ENCODE measurements at regions not wholly inside any gene's neighbourhood (a gene's known extent, or its start where the extent isn't known, plus 50 kb on each side); places are given as distances from the start of the nearest gene placed in this dataset.
"Not testable (repeated sequence)": the region's sequence is repeated elsewhere in the genome, so short reads cannot be mapped to it uniquely, and the experiment has no call there.

- no peak overlapping the region for H3K4me3 ChIP-seq
- H3K27ac ChIP-seq = no peak overlapping the region
- H3K9me3 ChIP-seq = peaks cover 0 to 31% (median 12%) of the 10 kb centered on the region in 3 donors
- WGBS, 2 donors = 43 to 78% methylated on average over 2 of the region's 5 CpGs
- intact Hi-C loops (cut with DNase I) = no loop called here
- peaks cover 0 to 5% (median 0%) of the 10 kb centered on the region in 3 donors for H3K4me1 ChIP-seq
- TF ChIP-seq CTCF (IDR thresholded peaks at IDR 0.05) = no peak
- no peak for TF ChIP-seq POLR2A (IDR thresholded peaks at IDR 0.05)
- peaks cover 0 to 22% (median 0%) of the 10 kb centered on the region in 4 donors for H3K27me3 ChIP-seq
- H3K36me3 ChIP-seq = no peaks in the 10 kb centered on the region
- DNase-seq = no peak
These were observed 253.3 kb downstream of the ERMARD start for GRCh38 chr6:170004585-170005210.

GRCh38 chr6:170003451-170004160 lies 252.2 kb downstream of the ERMARD start:
- 20 to 27% methylated on average over 1 of the region's 1 CpG for WGBS, 2 donors
- Histone ChIP-seq H3K4me1 (peaks cover 0 to 5% (median 0%) of the 10 kb centered on the region in 3 donors), H3K36me3 (no peaks in the 10 kb centered on the region), H3K27me3 (peaks cover 0 to 18% (median 0%) of the 10 kb centered on the region in 4 donors), H3K27ac (no peak overlapping the region), H3K4me3 (no peak overlapping the region), H3K9me3 (peaks cover 0 to 31% (median 12%) of the 10 kb centered on the region in 3 donors)
- TF ChIP-seq CTCF (IDR thresholded peaks at IDR 0.05) (no peak), POLR2A (IDR thresholded peaks at IDR 0.05) (no peak)
- DNase-seq = no peak
- intact Hi-C loops (cut with DNase I) = no loop called here

GRCh38 chr6:170003027-170003426 lies 251.6 kb downstream of the ERMARD start:
- Histone ChIP-seq H3K27ac (no peak overlapping the region), H3K9me3 (peaks cover 0 to 31% (median 12%) of the 10 kb centered on the region in 3 donors), H3K4me1 (peaks cover 0 to 5% (median 0%) of the 10 kb centered on the region in 3 donors), H3K4me3 (no peak overlapping the region), H3K27me3 (peaks cover 0 to 16% (median 0%) of the 10 kb centered on the region in 4 donors), H3K36me3 (no peaks in the 10 kb centered on the region)
- intact Hi-C loops (cut with DNase I) = no loop called here
- WGBS, 2 donors = 83 to 90% methylated on average over 1 to 3 of the region's 3 CpGs
- TF ChIP-seq POLR2A (IDR thresholded peaks at IDR 0.05) (no peak), CTCF (IDR thresholded peaks at IDR 0.05) (no peak)
- DNase-seq = no peak

GRCh38 chr6:170001782-170002181 lies 250.4 kb downstream of the ERMARD start:
- DNase-seq; H3K27me3 ChIP-seq; intact Hi-C loops (cut with DNase I); H3K36me3 ChIP-seq; H3K27ac ChIP-seq; H3K4me3 ChIP-seq; H3K4me1 ChIP-seq: not testable (repeated sequence)
- H3K9me3 ChIP-seq = peaks cover 0 to 31% (median 12%) of the 10 kb centered on the region in 3 donors

GRCh38 chr6:170000071-170000843 lies 248.8 kb downstream of the ERMARD start:
- Histone ChIP-seq H3K27me3 (peaks cover 0 to 4% (median 0%) of the 10 kb centered on the region in 4 donors), H3K9me3 (peaks cover 0 to 31% (median 12%) of the 10 kb centered on the region in 3 donors), H3K4me3 (no peak overlapping the region), H3K36me3 (no peaks in the 10 kb centered on the region), H3K4me1 (no peaks in the 10 kb centered on the region), H3K27ac (no peak overlapping the region)
- 90 to 100% methylated on average over 1 to 2 of the region's 8 CpGs for WGBS, 2 donors
- intact Hi-C loops (cut with DNase I) = no loop called here
- no peak for DNase-seq
- TF ChIP-seq CTCF (IDR thresholded peaks at IDR 0.05) (no peak), POLR2A (IDR thresholded peaks at IDR 0.05) (no peak)
